Non-pigmented ciliary epithelial cell (primary cell): ENCODE measurements at regions not wholly inside any gene's neighbourhood (a gene's known extent, or its start where the extent isn't known, plus 50 kb on each side); places are given as distances from the start of the nearest gene placed in this dataset.
"Not testable (repeated sequence)": the region's sequence is repeated elsewhere in the genome, so short reads cannot be mapped to it uniquely, and the experiment has no call there.

ENCODE experiments used
- DNase-seq: peaks from one replicate; pipeline ENCODE4 v3.0.0-alpha.2; 2010; ENCODE audit warnings: low read depth

GRCh38 chr4:27121830-27122229 is 261.2 kb downstream of the STIM2 start:
- no peak for DNase-seq

- DNase-seq, result no peak
These were observed 262.6 kb downstream of the STIM2 start for GRCh38 chr4:27123123-27123768.

- no peak for DNase-seq
These were observed 263.1 kb downstream of the STIM2 start for GRCh38 chr4:27123769-27124124.

- DNase-seq, result not testable (repeated sequence)
These were observed 266.3 kb downstream of the STIM2 start for GRCh38 chr4:27126895-27127294.

- no peak for DNase-seq
These were observed 267.8 kb downstream of the STIM2 start for GRCh38 chr4:27128443-27128842.

- no peak for DNase-seq
These were observed 269.3 kb downstream of the STIM2 start for GRCh38 chr4:27129871-27130366.

GRCh38 chr4:27132497-27132896 is 271.9 kb downstream of the STIM2 start:
- no peak for DNase-seq

- DNase-seq, result no peak
These were observed 279.8 kb downstream of the STIM2 start for GRCh38 chr4:27140486-27140885.

- no peak for DNase-seq
These were observed 280.9 kb downstream of the STIM2 start for GRCh38 chr4:27141530-27141929.

GRCh38 chr4:27142841-27143240 is 282.2 kb downstream of the STIM2 start:
- no peak for DNase-seq

- no peak for DNase-seq
These were observed 285.0 kb downstream of the STIM2 start for GRCh38 chr4:27145597-27145996.

GRCh38 chr4:27148211-27148895 is 287.7 kb downstream of the STIM2 start:
- no peak for DNase-seq

- peak; percentile 37 for DNase-seq
These were observed 289.0 kb downstream of the STIM2 start for GRCh38 chr4:27149541-27150212.

GRCh38 chr4:27152703-27153102 is 292.1 kb downstream of the STIM2 start:
- no peak for DNase-seq

GRCh38 chr4:27154706-27155105 is 294.1 kb downstream of the STIM2 start:
- peak; percentile 81 for DNase-seq

GRCh38 chr4:27161191-27161590 is 300.6 kb downstream of the STIM2 start:
- no peak for DNase-seq

GRCh38 chr4:27168783-27169182 is 308.1 kb downstream of the STIM2 start:
- no peak for DNase-seq

GRCh38 chr4:27173280-27173679 is 312.6 kb downstream of the STIM2 start:
- no peak for DNase-seq

GRCh38 chr4:27176400-27176799 is 315.8 kb downstream of the STIM2 start:
- peak; percentile 9 for DNase-seq

- DNase-seq, result no peak
These were observed 316.2 kb downstream of the STIM2 start for GRCh38 chr4:27176881-27177280.

- DNase-seq, result no peak
These were observed 317.4 kb downstream of the STIM2 start for GRCh38 chr4:27178061-27178460.

- DNase-seq, result no peak
These were observed 321.1 kb downstream of the STIM2 start for GRCh38 chr4:27181693-27182092.

- no peak for DNase-seq
These were observed 321.6 kb downstream of the STIM2 start for GRCh38 chr4:27182211-27182610.
